ENCODE measurements at regions not wholly inside any gene's neighbourhood (a gene's known extent, or its start where the extent isn't known, plus 50 kb on each side); places are given as distances from the start of the nearest gene placed in this dataset.
"Not testable (repeated sequence)": the region's sequence is repeated elsewhere in the genome, so short reads cannot be mapped to it uniquely, and the experiment has no call there.

DNA sequence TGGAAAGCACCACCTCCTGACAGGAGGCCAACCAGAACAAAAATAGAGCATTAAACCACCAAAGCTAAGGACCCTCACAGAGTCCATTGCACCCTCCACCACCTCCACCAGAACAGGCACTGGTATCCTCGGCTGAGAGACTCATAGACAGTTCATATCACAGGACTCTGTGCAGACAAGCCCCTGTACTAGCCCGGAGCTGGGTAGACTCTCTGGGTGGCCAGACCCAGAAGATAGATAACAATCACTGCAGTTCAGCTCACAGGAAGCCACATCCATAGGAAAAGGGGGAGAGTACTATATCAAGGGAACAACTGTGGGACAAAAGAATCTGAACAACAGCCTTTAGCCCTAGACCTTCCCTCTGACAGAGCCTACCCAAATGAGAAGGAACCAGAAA lies 67.4 kb upstream of the SSTR4 start:
- not testable (repeated sequence) for DNase-seq

GRCh38 chr20:22969031-22969430 lies 66.1 kb upstream of the SSTR4 start:
- DNase-seq = not testable (repeated sequence)

GRCh38 chr20:22971077-22971476 lies 64.0 kb upstream of the SSTR4 start:
- not testable (repeated sequence) for DNase-seq

GRCh38 chr20:22974354-22974753 lies 60.8 kb upstream of the SSTR4 start:
- DNase-seq = no peak

DNA sequence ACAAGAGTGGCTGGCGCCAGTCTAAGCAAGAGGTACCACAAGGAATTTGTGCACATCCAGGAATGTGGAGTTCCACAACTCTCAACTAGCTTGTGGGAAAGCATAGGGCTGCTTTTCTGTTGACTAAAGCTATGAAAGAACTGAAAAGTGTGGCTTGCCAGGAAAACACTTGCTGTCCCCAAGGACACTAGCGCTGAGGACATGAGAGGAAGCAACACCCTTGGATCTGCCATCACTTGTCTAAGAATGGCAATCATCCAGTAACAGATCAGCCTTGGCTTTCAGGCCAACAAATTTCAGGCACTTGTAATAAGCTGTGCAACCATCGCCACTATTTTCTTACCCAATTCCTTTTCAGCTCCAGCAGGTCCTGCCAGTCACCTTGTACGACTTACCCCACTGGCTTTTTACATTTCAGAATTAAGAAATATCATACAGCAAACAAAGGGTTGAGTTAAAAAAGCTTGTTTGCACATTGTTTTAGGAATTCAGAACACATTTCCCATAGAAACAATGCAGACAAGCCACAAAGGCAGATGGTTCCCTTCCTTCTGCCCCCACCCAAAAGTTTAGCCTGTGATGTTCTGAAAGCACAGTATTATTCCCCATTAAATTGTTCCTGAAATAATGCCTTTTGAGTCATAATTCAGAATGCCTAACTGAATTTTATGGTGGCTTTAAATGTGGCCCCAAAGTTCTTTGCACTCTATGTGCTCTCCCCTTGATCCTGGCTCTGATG lies 57.9 kb upstream of the SSTR4 start:
- no peak for DNase-seq

DNA sequence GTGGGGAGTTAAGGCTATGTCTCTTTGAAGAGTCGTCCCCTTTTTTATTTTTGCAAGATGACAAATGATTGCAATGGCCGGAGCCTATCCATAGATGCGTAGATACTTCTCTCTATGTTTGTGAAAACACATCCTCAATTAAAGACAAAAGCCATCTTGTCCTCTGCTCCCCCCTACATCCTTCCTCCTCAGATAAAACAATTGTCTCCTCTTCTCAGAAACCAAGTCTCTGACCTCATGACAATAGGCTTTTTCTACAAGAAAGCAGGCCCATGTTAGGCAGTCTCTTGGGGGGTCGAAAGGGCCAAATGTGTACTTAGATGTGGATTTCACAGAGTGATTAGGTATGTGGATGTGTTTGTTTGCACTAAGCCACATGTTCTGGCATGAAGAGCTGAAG lies 51.1 kb upstream of the SSTR4 start:
- DNase-seq = no peak

GRCh38 chr20:22984606-22985005 lies 50.5 kb upstream of the SSTR4 start:
- DNase-seq = no peak

DNA sequence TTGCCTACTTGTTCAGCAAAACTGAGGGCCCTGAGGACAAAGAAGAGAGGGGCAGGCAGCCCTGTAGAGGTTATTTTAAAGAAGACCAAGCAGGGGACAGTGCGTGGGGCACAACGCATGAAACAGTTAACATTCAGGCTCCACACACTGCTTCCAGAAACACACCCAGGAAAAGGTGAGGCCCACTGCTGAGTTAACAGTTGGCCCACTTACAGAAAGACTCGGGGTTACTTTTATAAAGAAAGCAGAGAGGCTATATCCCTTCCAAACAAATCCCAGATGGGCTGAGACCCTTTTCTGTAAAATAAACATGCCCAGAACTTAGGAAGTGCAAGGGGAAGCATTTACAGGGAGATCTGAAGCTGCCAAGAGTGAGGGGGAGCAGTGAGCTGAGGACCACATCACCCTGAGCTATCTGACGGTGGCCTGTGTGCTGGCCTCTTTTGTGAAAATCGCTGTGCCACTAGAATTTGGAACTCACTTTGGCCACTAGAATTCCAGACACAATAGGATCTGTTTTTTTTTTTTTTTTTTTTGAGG lies 49.8 kb upstream of the SSTR4 start:
- DNase-seq = no peak

All from activated CD4-positive, alpha-beta T cell treated with anti-CD3 and anti-CD28 coated beads for 4 hours (primary cell).